ENCODE measurements at regions not wholly inside any gene's neighbourhood (a gene's known extent, or its start where the extent isn't known, plus 50 kb on each side); places are given as distances from the start of the nearest gene placed in this dataset.
"Not testable (repeated sequence)": the region's sequence is repeated elsewhere in the genome, so short reads cannot be mapped to it uniquely, and the experiment has no call there.

DNA sequence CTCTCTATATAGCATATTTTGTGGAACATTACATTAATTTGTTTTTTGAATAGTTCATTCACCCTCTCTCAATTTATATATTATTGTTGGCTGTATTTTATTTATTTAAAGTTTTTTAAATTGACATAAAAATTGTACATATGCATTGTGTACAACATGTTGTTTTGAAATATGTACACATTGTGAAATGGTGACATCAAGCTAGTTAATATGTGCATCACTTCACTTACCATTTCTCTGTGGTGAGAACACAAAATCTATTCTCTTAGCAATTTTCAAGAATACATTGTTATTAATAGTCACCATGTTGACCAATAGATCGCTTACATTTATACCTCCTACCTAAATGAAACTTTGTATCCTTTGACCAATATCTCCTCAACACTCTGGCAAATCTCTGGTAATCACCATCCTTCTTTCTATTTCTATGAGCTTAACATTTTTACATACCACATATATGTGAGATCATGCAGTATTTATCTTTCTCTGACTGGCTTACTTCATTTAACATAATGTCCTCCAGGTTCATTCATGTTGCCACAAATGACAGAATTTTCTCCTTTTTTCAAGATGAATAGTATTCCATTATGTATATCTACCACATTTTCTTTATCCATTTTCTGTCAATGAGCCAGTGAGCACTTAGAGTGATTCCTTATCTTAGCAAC, 180.9 kb upstream of the DEPDC1 start:
- DNase-seq: no peak

GRCh38 chr1:68696221-68696620, 199.3 kb upstream of the DEPDC1 start:
- no peak for DNase-seq

DNA sequence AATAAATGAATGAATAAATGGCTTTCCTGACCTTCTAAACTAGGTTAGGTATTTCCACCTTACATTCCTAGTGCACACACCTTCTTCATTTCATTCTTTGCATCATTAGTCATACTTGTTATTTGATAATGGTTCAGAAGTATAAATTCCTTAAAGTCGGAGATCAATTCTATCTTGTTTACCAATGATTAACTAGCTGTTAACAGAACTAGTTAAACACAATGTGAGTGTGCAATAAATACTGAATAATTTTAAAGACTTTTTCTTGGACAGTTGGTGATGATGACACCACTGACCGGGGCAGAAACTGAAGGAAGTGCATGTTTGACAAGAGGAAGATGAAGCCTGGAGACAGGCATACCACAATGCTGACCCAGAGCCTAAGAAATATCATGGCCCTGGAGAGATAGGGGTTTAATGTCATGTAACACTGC, 207.1 kb upstream of the DEPDC1 start:
- no peak for DNase-seq

- no peak for DNase-seq
Measured at GRCh38 chr1:68704800-68705443, 208.0 kb upstream of the DEPDC1 start.

DNA sequence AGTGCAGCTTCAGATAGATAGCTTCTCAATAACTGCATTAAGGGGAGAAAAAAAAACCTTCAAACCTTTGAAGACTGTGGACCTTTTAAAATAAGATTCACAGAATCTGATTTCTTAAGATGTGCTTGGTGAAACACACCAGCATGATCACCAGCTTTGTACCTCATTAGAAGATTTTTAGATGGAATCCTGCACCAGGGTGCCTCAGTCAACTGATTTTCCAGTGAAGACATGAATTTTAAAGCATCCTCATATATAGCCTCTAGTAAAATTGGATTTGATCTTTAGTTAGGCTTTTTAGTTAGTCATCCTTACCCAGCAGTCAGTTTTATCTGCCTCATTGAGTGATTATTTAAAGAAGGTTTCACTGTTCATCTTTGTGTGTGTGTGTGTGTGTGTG, 208.6 kb upstream of the DEPDC1 start:
- no peak for DNase-seq

DNA sequence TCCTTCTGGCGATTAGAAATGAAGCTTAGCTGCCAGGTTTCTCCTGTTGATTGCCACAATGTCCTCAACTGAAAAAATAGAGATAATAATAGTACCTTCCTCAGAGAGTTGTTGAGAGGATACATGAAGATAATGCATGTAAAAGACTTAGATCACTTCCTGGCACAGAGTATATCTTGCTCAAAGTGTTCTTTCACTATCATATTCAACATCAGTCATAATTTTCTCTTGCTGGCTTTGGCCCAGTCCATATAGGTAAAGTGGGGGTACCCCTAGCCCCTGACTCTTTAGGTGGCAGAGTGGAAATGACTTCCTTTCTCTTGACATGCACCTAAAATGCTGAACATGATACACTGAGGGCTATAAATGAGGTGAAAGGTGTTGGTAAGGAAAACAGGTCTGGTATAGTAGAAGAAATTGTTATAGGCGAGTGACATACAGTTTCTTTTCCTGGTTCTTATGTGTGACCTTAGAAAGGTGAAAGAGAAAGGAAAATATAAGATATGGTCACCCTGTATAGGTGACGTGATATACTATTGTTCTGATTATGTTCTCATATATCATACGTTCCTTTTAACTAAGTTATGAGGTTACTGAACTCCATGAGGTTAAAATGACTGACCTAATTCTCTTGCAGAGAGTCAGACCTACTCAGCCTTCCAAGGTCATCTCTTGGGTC, 209.9 kb upstream of the DEPDC1 start:
- DNase-seq: no peak

GRCh38 chr1:68717330-68717729, 220.4 kb upstream of the DEPDC1 start:
- no peak for DNase-seq

DNA sequence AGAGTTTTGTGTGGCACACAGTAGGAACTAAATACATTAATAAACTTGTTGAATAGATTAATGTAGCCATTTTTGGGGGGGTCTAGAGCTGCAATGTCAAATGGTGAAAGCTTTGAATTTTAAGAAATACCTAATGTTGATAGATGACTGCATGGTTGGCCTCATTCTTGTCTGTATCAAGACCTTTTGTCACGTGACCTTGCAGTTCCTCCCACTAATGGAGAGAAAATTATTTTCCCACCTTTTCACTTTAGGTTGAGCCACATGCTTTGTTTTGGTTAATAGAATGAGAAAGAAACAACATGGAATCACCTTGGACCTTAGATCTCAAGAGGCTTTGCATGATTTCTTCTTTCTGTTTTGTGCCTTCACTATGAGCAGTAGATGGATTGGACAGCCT, 223.6 kb upstream of the DEPDC1 start:
- no peak for DNase-seq

GRCh38 chr1:68723791-68724190, 226.9 kb upstream of the DEPDC1 start:
- no peak for DNase-seq

DNA sequence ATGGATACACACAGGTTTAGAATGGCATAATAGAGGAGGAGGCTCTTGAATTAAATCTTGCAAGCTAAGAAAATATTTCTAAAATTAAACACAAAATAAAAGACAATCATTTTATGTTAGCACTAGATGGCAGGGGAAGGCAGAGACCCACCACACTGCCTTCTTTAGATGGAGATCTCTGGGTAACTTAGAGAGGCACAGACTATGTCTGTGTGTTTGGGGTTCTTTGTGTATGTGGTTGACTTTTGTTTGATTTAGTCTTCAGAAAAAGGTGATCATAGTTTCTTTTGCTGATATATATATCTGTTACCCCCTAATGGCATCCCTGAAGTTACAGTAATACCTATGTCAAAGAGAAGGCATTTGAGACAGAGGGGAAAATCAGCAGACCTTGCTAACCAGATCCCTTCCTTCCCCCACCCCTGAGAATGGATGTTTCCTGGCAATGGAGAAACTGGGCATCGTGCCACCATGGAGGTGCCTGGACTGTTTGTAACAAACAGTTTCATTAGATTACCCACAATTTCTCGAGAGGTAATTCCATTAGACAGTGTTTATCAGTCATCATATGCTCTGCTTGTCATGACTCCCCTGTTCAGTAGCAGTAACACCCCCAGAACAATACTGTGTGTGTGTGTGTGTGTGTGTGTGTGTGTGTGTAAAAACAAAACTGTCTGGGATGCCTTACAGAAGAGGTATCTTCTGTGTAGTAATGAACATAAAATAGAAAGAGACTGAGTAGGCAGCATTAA, 228.3 kb upstream of the DEPDC1 start:
- no peak for DNase-seq

GRCh38 chr1:68739486-68739885, 242.6 kb upstream of the DEPDC1 start:
- not testable (repeated sequence) for DNase-seq

DNA sequence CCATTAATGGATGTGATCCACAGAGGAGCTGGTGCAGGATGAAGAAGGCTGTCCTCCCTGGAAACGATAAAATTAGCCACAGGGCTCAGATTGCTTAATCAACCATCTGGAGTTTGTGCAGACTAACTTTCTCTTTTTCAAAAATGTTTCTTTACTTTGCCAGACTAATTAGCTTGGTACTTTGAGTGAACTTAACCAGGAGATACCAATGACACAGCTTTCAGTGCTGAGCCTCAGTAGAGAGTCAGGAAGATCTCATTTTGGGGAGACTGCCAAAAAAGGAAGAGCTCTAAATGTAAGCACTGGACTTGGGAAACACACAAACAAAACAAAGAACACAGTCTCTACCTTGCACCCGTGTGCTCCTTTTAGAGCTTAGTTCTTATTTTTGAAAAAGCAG, 248.1 kb upstream of the DEPDC1 start:
- DNase-seq: no peak

GRCh38 chr1:68745451-68745850, 248.6 kb upstream of the DEPDC1 start:
- DNase-seq: no peak

DNA sequence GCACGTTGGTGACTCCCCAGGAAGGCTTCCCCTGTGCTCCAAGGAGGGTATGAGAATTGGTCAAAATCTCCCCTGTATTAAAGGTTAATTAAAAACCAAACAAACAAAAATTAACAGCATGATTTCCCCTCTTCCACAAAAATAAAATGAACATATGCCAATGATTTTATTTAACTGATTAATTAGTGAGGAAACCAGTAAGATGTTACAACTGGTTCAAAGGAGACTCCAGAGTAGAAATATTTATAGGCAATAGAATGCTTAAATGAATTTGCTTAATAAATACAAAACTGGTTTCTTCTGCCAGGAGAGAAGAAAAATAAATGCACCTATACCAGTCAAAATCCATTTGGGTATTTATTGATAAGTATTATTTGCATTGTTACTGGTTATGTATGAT, 249.5 kb upstream of the DEPDC1 start:
- DNase-seq: no peak

GRCh38 chr1:68751723-68752122, 254.8 kb upstream of the DEPDC1 start:
- DNase-seq: no peak

GRCh38 chr1:68758666-68759209, 261.9 kb upstream of the DEPDC1 start:
- no peak for DNase-seq

GRCh38 chr1:68767941-68768340, 271.1 kb upstream of the DEPDC1 start:
- DNase-seq: no peak

- DNase-seq: no peak
Measured at GRCh38 chr1:68770817-68771216, 273.9 kb upstream of the DEPDC1 start.

DNA sequence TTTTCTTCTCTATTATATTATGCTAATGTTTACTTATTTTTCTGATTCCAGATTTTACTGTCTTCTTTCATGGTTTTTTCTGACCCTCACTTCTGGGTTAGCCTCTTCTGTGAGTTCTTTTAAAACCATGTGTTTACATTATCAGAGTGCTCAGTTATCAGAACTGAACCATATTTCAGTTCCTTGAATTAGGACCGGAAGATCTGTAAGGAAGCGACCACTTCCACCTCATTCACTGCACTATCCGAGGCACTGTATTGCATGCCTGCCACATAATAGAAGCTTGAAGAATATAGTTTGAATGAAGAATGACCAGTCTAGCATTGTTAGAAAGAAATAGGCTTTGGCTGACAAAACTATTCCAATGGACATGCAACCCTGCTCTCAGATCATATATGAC, 281.0 kb upstream of the DEPDC1 start:
- no peak for DNase-seq

DNA sequence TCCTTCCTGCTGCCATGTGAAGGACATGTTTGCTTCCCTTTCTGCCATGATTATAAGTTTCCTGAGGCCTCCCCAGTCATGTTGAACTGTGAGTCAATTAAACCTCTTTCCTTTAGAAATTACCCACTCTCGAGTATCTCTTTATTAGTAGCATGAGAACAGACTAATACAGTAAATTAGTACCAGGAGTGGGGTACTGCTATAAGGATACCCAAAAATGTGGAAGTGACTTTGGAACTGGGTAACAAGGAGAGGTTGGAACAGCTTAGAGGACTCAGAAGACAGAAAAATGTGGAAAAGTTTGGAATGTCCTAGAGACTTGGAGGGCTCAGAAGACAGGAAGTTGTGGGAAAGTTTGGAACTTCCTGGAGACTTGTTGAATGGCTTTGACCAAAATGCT, 283.0 kb upstream of the DEPDC1 start:
- DNase-seq: not testable (repeated sequence)

- DNase-seq: no peak
Measured at GRCh38 chr1:68780919-68781318, 284.0 kb upstream of the DEPDC1 start.

- DNase-seq: no peak
Measured at GRCh38 chr1:68782890-68783289, 286.0 kb upstream of the DEPDC1 start.

GRCh38 chr1:68785328-68785727, 288.4 kb upstream of the DEPDC1 start:
- DNase-seq: no peak
